GF-D8 (cell line): ENCODE measurements at regions not wholly inside any gene's neighbourhood (a gene's known extent, or its start where the extent isn't known, plus 50 kb on each side); places are given as distances from the start of the nearest gene placed in this dataset.
"Not testable (repeated sequence)": the region's sequence is repeated elsewhere in the genome, so short reads cannot be mapped to it uniquely, and the experiment has no call there.

ENCODE experiments used
- DNase-seq: peaks from one replicate; lab custom pipeline; 2025; lab: John Stamatoyannopoulos, UW

GRCh38 chr7:37617406-37617805 is 66.2 kb upstream of the GPR141 start:
- not testable (repeated sequence) for DNase-seq

DNA sequence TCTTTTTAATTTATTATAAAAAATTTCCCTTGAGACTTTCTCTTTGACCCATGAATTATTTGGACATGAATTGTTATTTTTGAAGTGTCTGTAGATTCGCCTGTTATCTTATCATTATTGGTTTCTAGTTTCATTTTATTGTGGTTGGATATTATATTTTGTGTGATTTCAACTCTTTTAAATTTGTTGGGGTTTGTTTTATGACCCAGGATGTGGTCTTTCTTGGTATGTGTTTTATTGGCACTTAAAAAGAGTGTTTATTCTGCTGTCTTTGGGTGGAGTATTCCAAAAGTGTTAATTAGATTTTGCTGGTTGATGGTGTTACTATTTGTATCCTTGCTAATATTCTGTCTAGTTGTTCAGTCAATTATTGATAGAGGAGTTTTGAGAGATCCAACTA is 50.5 kb upstream of the GPR141 start:
- no peak for DNase-seq
